ENCODE measurements at regions not wholly inside any gene's neighbourhood (a gene's known extent, or its start where the extent isn't known, plus 50 kb on each side); places are given as distances from the start of the nearest gene placed in this dataset.

- TF ChIP-seq, protein P1, sequence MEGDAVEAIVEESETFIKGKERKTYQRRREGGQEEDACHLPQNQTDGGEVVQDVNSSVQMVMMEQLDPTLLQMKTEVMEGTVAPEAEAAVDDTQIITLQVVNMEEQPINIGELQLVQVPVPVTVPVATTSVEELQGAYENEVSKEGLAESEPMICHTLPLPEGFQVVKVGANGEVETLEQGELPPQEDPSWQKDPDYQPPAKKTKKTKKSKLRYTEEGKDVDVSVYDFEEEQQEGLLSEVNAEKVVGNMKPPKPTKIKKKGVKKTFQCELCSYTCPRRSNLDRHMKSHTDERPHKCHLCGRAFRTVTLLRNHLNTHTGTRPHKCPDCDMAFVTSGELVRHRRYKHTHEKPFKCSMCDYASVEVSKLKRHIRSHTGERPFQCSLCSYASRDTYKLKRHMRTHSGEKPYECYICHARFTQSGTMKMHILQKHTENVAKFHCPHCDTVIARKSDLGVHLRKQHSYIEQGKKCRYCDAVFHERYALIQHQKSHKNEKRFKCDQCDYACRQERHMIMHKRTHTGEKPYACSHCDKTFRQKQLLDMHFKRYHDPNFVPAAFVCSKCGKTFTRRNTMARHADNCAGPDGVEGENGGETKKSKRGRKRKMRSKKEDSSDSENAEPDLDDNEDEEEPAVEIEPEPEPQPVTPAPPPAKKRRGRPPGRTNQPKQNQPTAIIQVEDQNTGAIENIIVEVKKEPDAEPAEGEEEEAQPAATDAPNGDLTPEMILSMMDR (IDR thresholded peaks at IDR 0.05): peak; percentile 70 to 86 (median 84)
- TF ChIP-seq POLR2A (IDR thresholded peaks at IDR 0.05): no peak
- H3K4me1 ChIP-seq (replicated peaks in 1 of 2): no peaks in the 10 kb centered on the region
- no peaks in the 10 kb centered on the region for H3K27me3 ChIP-seq
- intact Hi-C loops (cut with DNase I): loop anchor here in 1 of 2 donors (10.0 kb wide), 1 partner anchor 863 kb away; no protein-coding TSS in a partner anchor
- DNase-seq: peak; percentile 56 to 75 (median 67)
- H3K4me3 ChIP-seq: no peak overlapping the region
- WGBS, 4 donors: 34 to 41% (median 37%) methylated on average over 4 of the region's 4 CpGs
- no peaks in the 10 kb centered on the region for H3K36me3 ChIP-seq (replicated peaks in 1 of 2)
- H3K9me3 ChIP-seq (replicated peaks in 1 of 3): no peaks in the 10 kb centered on the region
- H3K27ac ChIP-seq: peak overlapping the region in 3 of 5 donors; percentile 17 to 52 (median 24)
These were observed 105.6 kb downstream of the HNRNPD start for GRCh38 chr4:82268050-82268825.

GRCh38 chr4:82267506-82267905, 106.3 kb downstream of the HNRNPD start:
- H3K27ac ChIP-seq: no peak overlapping the region
- H3K36me3 ChIP-seq (replicated peaks in 1 of 2): no peaks in the 10 kb centered on the region
- intact Hi-C loops (cut with DNase I): loop anchor here in 1 of 2 donors (10.0 kb wide), 1 partner anchor 863 kb away; no protein-coding TSS in a partner anchor
- no peaks in the 10 kb centered on the region for H3K9me3 ChIP-seq (replicated peaks in 1 of 3)
- no peak overlapping the region for H3K4me3 ChIP-seq
- no peak for DNase-seq
- TF ChIP-seq, protein P1 (IDR thresholded peaks at IDR 0.05): no peak
- no peak for TF ChIP-seq POLR2A (IDR thresholded peaks at IDR 0.05)
- 62 to 71% (median 68%) methylated on average over 4 of the region's 4 CpGs for WGBS, 4 donors
- no peaks in the 10 kb centered on the region for H3K27me3 ChIP-seq
- H3K4me1 ChIP-seq (replicated peaks in 1 of 2): no peaks in the 10 kb centered on the region

DNA sequence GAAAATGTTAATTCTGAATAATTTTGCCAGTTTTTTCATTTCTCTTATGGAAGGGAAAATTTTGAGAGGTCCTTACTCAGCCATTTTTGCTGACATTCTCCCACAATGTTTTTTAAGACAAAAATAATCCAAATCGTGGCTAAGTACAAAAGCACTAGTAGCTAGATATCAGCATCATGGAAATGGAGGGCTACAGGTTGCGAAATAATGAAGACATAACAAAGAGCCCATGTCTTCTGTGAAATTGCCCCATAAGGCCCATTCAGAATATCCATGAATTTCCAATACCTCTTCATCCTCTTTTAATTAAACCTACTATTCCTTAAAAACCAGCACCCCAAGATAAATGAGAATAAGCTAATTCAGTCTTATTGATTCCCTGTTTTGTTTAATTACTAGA, 107.4 kb downstream of the HNRNPD start:
- no peaks in the 10 kb centered on the region for H3K9me3 ChIP-seq (replicated peaks in 1 of 3)
- H3K4me1 ChIP-seq (replicated peaks in 1 of 2): no peaks in the 10 kb centered on the region
- H3K4me3 ChIP-seq: no peak overlapping the region
- TF ChIP-seq, protein P1 (IDR thresholded peaks at IDR 0.05): no peak
- TF ChIP-seq POLR2A (IDR thresholded peaks at IDR 0.05): no peak
- H3K27ac ChIP-seq: no peak overlapping the region
- 58 to 71% (median 59%) methylated on average over 2 of the region's 2 CpGs for WGBS, 4 donors
- H3K36me3 ChIP-seq (replicated peaks in 1 of 2): no peaks in the 10 kb centered on the region
- no peak for DNase-seq
- H3K27me3 ChIP-seq: no peaks in the 10 kb centered on the region
- intact Hi-C loops (cut with DNase I): loop anchor here in 1 of 2 donors (10.0 kb wide), 1 partner anchor 862 kb away; no protein-coding TSS in a partner anchor

DNA sequence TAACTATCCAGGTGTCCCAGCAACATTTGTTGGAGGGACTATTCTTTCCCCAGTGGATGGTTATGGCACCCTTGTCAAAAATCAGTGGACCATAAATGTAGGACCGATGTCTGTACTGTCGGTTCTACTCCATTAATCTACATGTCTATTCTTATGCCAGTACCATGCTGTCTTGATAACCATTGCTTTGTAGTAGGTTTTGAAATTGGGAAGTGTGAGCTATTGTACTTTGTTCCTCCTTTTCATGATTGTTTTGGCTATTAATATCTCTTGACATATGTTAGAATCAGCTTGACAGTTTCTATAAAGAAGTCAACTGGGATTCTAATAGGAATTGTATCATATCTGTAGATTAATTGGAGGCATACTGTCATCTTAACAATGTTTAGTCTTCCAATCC, 112.7 kb downstream of the HNRNPD start:
- H3K27me3 ChIP-seq: no peaks in the 10 kb centered on the region
- no peaks in the 10 kb centered on the region for H3K9me3 ChIP-seq (replicated peaks in 1 of 3)
- no peak overlapping the region for H3K27ac ChIP-seq
- no peak for TF ChIP-seq POLR2A (IDR thresholded peaks at IDR 0.05)
- TF ChIP-seq, protein P1 (IDR thresholded peaks at IDR 0.05): no peak
- no peak overlapping the region for H3K4me3 ChIP-seq
- intact Hi-C loops (cut with DNase I): loop anchor here in 1 of 2 donors (10.0 kb wide), 1 partner anchor 856 kb away; no protein-coding TSS in a partner anchor
- no peak for DNase-seq
- H3K4me1 ChIP-seq (replicated peaks in 1 of 2): no peaks in the 10 kb centered on the region
- WGBS, 4 donors: 66 to 74% (median 72%) methylated on average over 2 of the region's 2 CpGs
- no peaks in the 10 kb centered on the region for H3K36me3 ChIP-seq (replicated peaks in 1 of 2)
